WTC11 (cell line): ENCODE measurements at regions not wholly inside any gene's neighbourhood (a gene's known extent, or its start where the extent isn't known, plus 50 kb on each side); places are given as distances from the start of the nearest gene placed in this dataset.

ENCODE experiments used
- ATAC-seq: fragments of 200-7000 bp; cut with Tn5 transposase; 2 replicates; pipeline ENCODE4 v1.10.0; 2021; ENCODE audit warnings: mild to moderate bottlenecking, moderate library complexity
- CTCF ChIA-PET: fragments of 300-600 bp; sonication (Branson Sonifier 250); formaldehyde crosslinking; loops from one replicate; lab custom pipeline; 2021; ENCODE audit warnings: antibody characterized with exemption; lab: Charles Lee
- POLR2A ChIA-PET: fragments of 350-600 bp; sonication (Branson Sonifier 250); formaldehyde crosslinking; loops from one replicate; lab custom pipeline; 2021; ENCODE audit warnings: antibody characterized with exemption; lab: Charles Lee
- DNase-seq: peaks from one replicate; pipeline ENCODE4 v3.0.0; 2021; ENCODE audit warnings: low spot score
- H3K27ac Mint-ChIP-seq: 2 replicates; pipeline ENCODE4 v1.8.0; 2021; ENCODE audit warnings: mixed read lengths
- H3K27me3 Mint-ChIP-seq: 2 replicates; pipeline ENCODE4 v1.8.0; 2021; ENCODE audit warnings: low read depth, mild to moderate bottlenecking, moderate library complexity, mixed read lengths
- H3K36me3 Mint-ChIP-seq: 2 replicates; pipeline ENCODE4 v1.8.0; 2021; ENCODE audit warnings: mixed read lengths
- H3K4me1 Mint-ChIP-seq: 2 replicates; pipeline ENCODE4 v1.8.0; 2022; ENCODE audit warnings: mixed read lengths
- H3K4me3 Mint-ChIP-seq: 2 replicates; pipeline ENCODE4 v1.8.0; 2021; ENCODE audit warnings: mild to moderate bottlenecking, moderate library complexity, mixed read lengths
- H3K9me3 Mint-ChIP-seq: 2 replicates; pipeline ENCODE4 v1.8.0; 2021; ENCODE audit warnings: mixed read lengths
- AR ChIP-seq: fragments of 250-450 bp; sonication (Bioruptor Pico); IDR thresholded peaks from 2 replicates; pipeline ENCODE4 v1.9.0; 2021; ENCODE audit warnings: mild to moderate bottlenecking
- ESRRA ChIP-seq: sonication (generic); formaldehyde crosslinking; IDR thresholded peaks from 2 replicates; pipeline ENCODE4 v1.8.1; 2022; ENCODE audit warnings: mild to moderate bottlenecking, missing genetic modification reagents, borderline replicate concordance
- FOXP1 ChIP-seq: sonication (generic); formaldehyde crosslinking; IDR thresholded peaks from 2 replicates; pipeline ENCODE4 v1.8.0; 2022; ENCODE audit warnings: missing genetic modification reagents, mild to moderate bottlenecking, moderate library complexity, borderline replicate concordance
- NFATC4 ChIP-seq: fragments of 250-450 bp; sonication (Bioruptor Pico); IDR thresholded peaks from 2 replicates; pipeline ENCODE4 v1.9.0; 2021; ENCODE audit warnings: mild to moderate bottlenecking
- NR2C2 ChIP-seq: sonication (generic); formaldehyde crosslinking; IDR thresholded peaks from 2 replicates; pipeline ENCODE4 v1.8.0; 2022; ENCODE audit warnings: mild to moderate bottlenecking, missing genetic modification reagents
- PREB ChIP-seq: sonication (generic); formaldehyde crosslinking; IDR thresholded peaks from 2 replicates; pipeline ENCODE4 v1.8.1; 2022; ENCODE audit warnings: mild to moderate bottlenecking, missing genetic modification reagents, moderate library complexity, borderline replicate concordance
- SMAD4 ChIP-seq: sonication (generic); formaldehyde crosslinking; IDR thresholded peaks from 2 replicates; pipeline ENCODE4 v1.8.0; 2022; ENCODE audit warnings: mild to moderate bottlenecking, missing genetic modification reagents
- ZNF232 ChIP-seq: sonication (generic); formaldehyde crosslinking; IDR thresholded peaks from 2 replicates; pipeline ENCODE4 v1.8.0; 2022; ENCODE audit warnings: mild to moderate bottlenecking, missing genetic modification reagents
- ZNF396 ChIP-seq: fragments of 250-450 bp; sonication (Bioruptor Pico); IDR thresholded peaks from 2 replicates; pipeline ENCODE4 v1.8.0; 2021; ENCODE audit warnings: mild to moderate bottlenecking, moderate library complexity, borderline replicate concordance
- TF ChIP-seq, protein P1 (sequence below): fragments of 250-450 bp; sonication (Bioruptor Pico); IDR thresholded peaks from 2 replicates; pipeline ENCODE4 v1.9.0; 2021; ENCODE audit warnings: mild to moderate bottlenecking, borderline replicate concordance
- TF ChIP-seq, protein P2 (sequence below): sonication (generic); formaldehyde crosslinking; IDR thresholded peaks from 2 replicates; pipeline ENCODE4 v1.8.0; 2022; ENCODE audit warnings: mild to moderate bottlenecking, missing genetic modification reagents
- TF ChIP-seq, protein P3 (sequence below): fragments of 250-450 bp; sonication (Bioruptor Pico); IDR thresholded peaks from 2 replicates; pipeline ENCODE4 v1.8.0; 2021; ENCODE audit warnings: mild to moderate bottlenecking
- TF ChIP-seq, protein P4 (sequence below): sonication (generic); formaldehyde crosslinking; IDR thresholded peaks from 2 replicates; pipeline ENCODE4 v1.8.0; 2022; ENCODE audit warnings: missing genetic modification reagents
- TF ChIP-seq, protein P5 (sequence below): sonication (generic); formaldehyde crosslinking; conservative IDR thresholded peaks from 2 replicates; pipeline ENCODE4 v1.8.1; 2023; ENCODE audit warnings: mild to moderate bottlenecking, low read depth, missing genetic modification reagents, moderate library complexity

DNA sequence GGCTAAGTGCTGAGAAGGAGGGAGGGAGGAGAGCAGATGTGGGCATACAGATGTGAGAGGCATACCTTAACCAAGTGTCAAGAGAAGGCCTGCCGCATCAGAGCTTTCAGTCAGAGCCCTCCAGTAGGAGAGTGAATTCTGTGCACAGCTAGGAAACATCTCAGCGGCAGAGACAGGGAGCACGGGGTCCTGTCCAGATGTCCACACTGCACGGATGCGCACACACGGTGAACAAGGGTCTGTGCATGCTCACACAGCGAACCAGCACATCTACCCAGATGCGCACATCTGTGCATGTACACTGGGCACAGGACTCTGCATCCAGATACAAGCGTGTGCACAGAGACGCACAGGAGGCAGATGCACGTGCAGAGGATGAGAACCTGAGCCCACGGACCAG is 778.0 kb downstream of the BRD1 start (continued):
- TF ChIP-seq, protein P1, sequence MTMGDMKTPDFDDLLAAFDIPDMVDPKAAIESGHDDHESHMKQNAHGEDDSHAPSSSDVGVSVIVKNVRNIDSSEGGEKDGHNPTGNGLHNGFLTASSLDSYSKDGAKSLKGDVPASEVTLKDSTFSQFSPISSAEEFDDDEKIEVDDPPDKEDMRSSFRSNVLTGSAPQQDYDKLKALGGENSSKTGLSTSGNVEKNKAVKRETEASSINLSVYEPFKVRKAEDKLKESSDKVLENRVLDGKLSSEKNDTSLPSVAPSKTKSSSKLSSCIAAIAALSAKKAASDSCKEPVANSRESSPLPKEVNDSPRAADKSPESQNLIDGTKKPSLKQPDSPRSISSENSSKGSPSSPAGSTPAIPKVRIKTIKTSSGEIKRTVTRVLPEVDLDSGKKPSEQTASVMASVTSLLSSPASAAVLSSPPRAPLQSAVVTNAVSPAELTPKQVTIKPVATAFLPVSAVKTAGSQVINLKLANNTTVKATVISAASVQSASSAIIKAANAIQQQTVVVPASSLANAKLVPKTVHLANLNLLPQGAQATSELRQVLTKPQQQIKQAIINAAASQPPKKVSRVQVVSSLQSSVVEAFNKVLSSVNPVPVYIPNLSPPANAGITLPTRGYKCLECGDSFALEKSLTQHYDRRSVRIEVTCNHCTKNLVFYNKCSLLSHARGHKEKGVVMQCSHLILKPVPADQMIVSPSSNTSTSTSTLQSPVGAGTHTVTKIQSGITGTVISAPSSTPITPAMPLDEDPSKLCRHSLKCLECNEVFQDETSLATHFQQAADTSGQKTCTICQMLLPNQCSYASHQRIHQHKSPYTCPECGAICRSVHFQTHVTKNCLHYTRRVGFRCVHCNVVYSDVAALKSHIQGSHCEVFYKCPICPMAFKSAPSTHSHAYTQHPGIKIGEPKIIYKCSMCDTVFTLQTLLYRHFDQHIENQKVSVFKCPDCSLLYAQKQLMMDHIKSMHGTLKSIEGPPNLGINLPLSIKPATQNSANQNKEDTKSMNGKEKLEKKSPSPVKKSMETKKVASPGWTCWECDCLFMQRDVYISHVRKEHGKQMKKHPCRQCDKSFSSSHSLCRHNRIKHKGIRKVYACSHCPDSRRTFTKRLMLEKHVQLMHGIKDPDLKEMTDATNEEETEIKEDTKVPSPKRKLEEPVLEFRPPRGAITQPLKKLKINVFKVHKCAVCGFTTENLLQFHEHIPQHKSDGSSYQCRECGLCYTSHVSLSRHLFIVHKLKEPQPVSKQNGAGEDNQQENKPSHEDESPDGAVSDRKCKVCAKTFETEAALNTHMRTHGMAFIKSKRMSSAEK (CRISPR knock-in tag), result no peak
- TF ChIP-seq, all 79 proteins: peak for 0

GRCh38 chr22:49048591-49048990 is 779.1 kb downstream of the BRD1 start:
- no peaks in the 10 kb centered on the region; the same call in 1 of the 2 replicates for H3K27me3 Mint-ChIP-seq
- CTCF ChIA-PET, result interaction anchor here (0.6 kb wide), 1 partner anchor 256 kb away, joined by 3 read pairs; no protein-coding TSS in a partner anchor
- TF ChIP-seq, protein P2, sequence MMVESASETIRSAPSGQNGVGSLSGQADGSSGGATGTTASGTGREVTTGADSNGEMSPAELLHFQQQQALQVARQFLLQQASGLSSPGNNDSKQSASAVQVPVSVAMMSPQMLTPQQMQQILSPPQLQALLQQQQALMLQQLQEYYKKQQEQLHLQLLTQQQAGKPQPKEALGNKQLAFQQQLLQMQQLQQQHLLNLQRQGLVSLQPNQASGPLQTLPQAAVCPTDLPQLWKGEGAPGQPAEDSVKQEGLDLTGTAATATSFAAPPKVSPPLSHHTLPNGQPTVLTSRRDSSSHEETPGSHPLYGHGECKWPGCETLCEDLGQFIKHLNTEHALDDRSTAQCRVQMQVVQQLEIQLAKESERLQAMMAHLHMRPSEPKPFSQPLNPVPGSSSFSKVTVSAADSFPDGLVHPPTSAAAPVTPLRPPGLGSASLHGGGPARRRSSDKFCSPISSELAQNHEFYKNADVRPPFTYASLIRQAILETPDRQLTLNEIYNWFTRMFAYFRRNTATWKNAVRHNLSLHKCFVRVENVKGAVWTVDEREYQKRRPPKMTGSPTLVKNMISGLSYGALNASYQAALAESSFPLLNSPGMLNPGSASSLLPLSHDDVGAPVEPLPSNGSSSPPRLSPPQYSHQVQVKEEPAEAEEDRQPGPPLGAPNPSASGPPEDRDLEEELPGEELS (CRISPR knock-in tag), result no peak
- no peak for TF ChIP-seq ZNF232
- TF ChIP-seq ZNF396 (CRISPR knock-in tag), result no peak
- no peak for TF ChIP-seq ESRRA (CRISPR knock-in tag)
- no peak for TF ChIP-seq PREB (CRISPR knock-in tag)
- no peak for TF ChIP-seq NR2C2
- TF ChIP-seq, protein P3, sequence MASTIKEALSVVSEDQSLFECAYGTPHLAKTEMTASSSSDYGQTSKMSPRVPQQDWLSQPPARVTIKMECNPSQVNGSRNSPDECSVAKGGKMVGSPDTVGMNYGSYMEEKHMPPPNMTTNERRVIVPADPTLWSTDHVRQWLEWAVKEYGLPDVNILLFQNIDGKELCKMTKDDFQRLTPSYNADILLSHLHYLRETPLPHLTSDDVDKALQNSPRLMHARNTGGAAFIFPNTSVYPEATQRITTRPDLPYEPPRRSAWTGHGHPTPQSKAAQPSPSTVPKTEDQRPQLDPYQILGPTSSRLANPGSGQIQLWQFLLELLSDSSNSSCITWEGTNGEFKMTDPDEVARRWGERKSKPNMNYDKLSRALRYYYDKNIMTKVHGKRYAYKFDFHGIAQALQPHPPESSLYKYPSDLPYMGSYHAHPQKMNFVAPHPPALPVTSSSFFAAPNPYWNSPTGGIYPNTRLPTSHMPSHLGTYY, result no peak
- TF ChIP-seq, protein P4, sequence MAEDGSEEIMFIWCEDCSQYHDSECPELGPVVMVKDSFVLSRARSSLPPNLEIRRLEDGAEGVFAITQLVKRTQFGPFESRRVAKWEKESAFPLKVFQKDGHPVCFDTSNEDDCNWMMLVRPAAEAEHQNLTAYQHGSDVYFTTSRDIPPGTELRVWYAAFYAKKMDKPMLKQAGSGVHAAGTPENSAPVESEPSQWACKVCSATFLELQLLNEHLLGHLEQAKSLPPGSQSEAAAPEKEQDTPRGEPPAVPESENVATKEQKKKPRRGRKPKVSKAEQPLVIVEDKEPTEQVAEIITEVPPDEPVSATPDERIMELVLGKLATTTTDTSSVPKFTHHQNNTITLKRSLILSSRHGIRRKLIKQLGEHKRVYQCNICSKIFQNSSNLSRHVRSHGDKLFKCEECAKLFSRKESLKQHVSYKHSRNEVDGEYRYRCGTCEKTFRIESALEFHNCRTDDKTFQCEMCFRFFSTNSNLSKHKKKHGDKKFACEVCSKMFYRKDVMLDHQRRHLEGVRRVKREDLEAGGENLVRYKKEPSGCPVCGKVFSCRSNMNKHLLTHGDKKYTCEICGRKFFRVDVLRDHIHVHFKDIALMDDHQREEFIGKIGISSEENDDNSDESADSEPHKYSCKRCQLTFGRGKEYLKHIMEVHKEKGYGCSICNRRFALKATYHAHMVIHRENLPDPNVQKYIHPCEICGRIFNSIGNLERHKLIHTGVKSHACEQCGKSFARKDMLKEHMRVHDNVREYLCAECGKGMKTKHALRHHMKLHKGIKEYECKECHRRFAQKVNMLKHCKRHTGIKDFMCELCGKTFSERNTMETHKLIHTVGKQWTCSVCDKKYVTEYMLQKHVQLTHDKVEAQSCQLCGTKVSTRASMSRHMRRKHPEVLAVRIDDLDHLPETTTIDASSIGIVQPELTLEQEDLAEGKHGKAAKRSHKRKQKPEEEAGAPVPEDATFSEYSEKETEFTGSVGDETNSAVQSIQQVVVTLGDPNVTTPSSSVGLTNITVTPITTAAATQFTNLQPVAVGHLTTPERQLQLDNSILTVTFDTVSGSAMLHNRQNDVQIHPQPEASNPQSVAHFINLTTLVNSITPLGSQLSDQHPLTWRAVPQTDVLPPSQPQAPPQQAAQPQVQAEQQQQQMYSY (CRISPR knock-in tag), result no peak
- no peak for TF ChIP-seq AR (CRISPR knock-in tag)
- no peak for TF ChIP-seq SMAD4 (CRISPR knock-in tag)
- no peak for TF ChIP-seq FOXP1 (CRISPR knock-in tag)
- no peak for TF ChIP-seq NFATC4 (CRISPR knock-in tag)
- TF ChIP-seq, protein P5, sequence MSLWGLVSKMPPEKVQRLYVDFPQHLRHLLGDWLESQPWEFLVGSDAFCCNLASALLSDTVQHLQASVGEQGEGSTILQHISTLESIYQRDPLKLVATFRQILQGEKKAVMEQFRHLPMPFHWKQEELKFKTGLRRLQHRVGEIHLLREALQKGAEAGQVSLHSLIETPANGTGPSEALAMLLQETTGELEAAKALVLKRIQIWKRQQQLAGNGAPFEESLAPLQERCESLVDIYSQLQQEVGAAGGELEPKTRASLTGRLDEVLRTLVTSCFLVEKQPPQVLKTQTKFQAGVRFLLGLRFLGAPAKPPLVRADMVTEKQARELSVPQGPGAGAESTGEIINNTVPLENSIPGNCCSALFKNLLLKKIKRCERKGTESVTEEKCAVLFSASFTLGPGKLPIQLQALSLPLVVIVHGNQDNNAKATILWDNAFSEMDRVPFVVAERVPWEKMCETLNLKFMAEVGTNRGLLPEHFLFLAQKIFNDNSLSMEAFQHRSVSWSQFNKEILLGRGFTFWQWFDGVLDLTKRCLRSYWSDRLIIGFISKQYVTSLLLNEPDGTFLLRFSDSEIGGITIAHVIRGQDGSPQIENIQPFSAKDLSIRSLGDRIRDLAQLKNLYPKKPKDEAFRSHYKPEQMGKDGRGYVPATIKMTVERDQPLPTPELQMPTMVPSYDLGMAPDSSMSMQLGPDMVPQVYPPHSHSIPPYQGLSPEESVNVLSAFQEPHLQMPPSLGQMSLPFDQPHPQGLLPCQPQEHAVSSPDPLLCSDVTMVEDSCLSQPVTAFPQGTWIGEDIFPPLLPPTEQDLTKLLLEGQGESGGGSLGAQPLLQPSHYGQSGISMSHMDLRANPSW, result no peak

More at GRCh38 chr22:49048591-49048990, 779.1 kb downstream of the BRD1 start:
- H3K27ac Mint-ChIP-seq, result no peak overlapping the region
- POLR2A ChIA-PET, result no interaction called here
- peaks cover 23% of the 10 kb centered on the region for H3K4me1 Mint-ChIP-seq
- no peaks in the 10 kb centered on the region for H3K9me3 Mint-ChIP-seq
- DNase-seq (no peak), ATAC-seq (no peak)
- no peak overlapping the region for H3K4me3 Mint-ChIP-seq
- H3K36me3 Mint-ChIP-seq, result no peaks in the 10 kb centered on the region
